Fibroblast of lung (primary cell): ENCODE measurements at regions not wholly inside any gene's neighbourhood (a gene's known extent, or its start where the extent isn't known, plus 50 kb on each side); places are given as distances from the start of the nearest gene placed in this dataset.

Experiments used
- EZH2 ChIP-seq: IDR thresholded peaks from 2 replicates; pipeline ENCODE4 v1.5.1; 2012; ENCODE audit warnings: low read length, control low read depth, mild to moderate bottlenecking; ENCODE audit errors: missing control alignments
- TF ChIP-seq, protein P1 (sequence below), 2 donors: IDR thresholded peaks in 1 of 2; conservative IDR thresholded peaks in 1 of 2; 1 replicate in 1 of 2; 2 replicates in 1 of 2; pipeline ENCODE4 v1.5.1; 2011 to 2012; ENCODE audit warnings: low read length in 2 of 2, control low read depth in 1 of 2, inconsistent platforms in 1 of 2, low read depth in 1 of 2, mild to moderate bottlenecking in 1 of 2

DNA sequence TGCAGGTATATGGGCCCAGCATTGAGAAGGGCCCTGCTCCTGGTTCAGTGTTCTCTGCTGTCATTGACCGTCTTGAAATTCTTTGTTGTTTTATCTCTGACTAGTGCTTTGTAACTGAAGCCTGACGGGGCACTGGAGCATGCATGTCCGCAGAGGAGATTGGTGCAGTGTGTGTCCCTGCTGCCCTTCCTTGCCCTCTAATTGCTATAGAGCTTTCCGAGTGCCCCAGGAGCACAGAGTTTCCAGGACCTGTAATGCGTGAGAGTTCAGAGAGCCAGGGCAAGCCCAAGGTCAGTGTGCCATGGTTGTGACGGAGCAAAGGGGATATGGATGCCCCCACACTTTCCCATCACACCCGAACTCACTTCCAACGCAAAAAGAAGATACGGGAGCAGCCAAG, 174.3 kb upstream of the UBE3A start:
- TF ChIP-seq, protein P1, sequence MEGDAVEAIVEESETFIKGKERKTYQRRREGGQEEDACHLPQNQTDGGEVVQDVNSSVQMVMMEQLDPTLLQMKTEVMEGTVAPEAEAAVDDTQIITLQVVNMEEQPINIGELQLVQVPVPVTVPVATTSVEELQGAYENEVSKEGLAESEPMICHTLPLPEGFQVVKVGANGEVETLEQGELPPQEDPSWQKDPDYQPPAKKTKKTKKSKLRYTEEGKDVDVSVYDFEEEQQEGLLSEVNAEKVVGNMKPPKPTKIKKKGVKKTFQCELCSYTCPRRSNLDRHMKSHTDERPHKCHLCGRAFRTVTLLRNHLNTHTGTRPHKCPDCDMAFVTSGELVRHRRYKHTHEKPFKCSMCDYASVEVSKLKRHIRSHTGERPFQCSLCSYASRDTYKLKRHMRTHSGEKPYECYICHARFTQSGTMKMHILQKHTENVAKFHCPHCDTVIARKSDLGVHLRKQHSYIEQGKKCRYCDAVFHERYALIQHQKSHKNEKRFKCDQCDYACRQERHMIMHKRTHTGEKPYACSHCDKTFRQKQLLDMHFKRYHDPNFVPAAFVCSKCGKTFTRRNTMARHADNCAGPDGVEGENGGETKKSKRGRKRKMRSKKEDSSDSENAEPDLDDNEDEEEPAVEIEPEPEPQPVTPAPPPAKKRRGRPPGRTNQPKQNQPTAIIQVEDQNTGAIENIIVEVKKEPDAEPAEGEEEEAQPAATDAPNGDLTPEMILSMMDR (conservative IDR thresholded peaks at IDR 0.05 in 1 of 2, IDR thresholded peaks at IDR 0.05 in 1 of 2; ENCODE audit: low read depth in 1 of 2, low read length in 2 of 2): no peak
- TF ChIP-seq EZH2: no peak
